ENCODE measurements at regions not wholly inside any gene's neighbourhood (a gene's known extent, or its start where the extent isn't known, plus 50 kb on each side); places are given as distances from the start of the nearest gene placed in this dataset.

DNA sequence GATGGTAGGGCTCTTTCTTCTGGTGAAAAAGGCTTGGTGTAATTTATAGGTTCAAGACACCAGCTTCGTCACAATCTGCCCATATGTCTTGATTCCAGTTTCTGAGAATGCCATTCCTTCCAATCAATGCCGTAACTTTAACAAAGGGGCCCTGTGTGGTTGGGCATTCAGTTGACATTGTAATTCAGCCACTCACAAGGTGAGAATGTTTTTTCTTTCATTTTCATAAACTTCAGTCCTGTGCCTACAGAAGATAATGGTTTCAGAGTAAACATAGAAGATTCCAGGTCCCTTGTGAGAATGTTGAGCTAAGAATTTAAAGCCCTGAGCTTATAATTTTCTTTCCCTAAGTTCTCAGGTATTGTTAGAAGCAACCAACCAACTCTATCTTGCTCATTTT is 67.3 kb upstream of the AASS start:
- POLR2A ChIA-PET: no interaction called here
- no peak overlapping the region for H3K4me3 ChIP-seq (ENCODE audit: low read depth, low read length)
- CTCF ChIA-PET: no interaction called here
- TF ChIP-seq, protein P1, sequence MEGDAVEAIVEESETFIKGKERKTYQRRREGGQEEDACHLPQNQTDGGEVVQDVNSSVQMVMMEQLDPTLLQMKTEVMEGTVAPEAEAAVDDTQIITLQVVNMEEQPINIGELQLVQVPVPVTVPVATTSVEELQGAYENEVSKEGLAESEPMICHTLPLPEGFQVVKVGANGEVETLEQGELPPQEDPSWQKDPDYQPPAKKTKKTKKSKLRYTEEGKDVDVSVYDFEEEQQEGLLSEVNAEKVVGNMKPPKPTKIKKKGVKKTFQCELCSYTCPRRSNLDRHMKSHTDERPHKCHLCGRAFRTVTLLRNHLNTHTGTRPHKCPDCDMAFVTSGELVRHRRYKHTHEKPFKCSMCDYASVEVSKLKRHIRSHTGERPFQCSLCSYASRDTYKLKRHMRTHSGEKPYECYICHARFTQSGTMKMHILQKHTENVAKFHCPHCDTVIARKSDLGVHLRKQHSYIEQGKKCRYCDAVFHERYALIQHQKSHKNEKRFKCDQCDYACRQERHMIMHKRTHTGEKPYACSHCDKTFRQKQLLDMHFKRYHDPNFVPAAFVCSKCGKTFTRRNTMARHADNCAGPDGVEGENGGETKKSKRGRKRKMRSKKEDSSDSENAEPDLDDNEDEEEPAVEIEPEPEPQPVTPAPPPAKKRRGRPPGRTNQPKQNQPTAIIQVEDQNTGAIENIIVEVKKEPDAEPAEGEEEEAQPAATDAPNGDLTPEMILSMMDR (IDR thresholded peaks at IDR 0.05; ENCODE audit: insufficient read depth, low read length, missing control alignments): no peak
- DNase-seq (ENCODE audit: low read depth, low spot score): no peak

DNA sequence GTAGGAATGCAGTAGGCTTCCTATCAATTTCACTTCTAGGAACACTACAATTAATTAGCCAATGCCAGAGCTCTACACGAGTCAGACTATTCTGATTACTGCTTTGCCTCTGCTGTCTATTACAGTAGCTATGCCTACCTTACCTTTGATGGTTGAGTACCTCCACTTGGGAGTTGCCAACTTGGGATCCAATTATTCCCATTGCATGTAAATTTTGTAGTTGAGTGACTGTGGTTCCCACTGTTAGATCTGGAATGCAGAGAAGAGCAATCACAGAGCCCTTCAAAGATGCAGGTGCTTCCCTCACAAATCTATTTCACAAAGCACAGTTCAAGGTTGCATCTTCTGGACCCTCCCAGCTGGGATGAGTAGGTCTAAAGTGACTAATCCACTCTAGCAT is 62.9 kb upstream of the AASS start:
- ChIA-PET POLR2A (no interaction called here), CTCF (no interaction called here)
- TF ChIP-seq, protein P1 (IDR thresholded peaks at IDR 0.05; ENCODE audit: insufficient read depth, low read length, missing control alignments): no peak
- H3K4me3 ChIP-seq (ENCODE audit: low read depth, low read length): no peak overlapping the region
- DNase-seq (ENCODE audit: low read depth, low spot score): no peak

DNA sequence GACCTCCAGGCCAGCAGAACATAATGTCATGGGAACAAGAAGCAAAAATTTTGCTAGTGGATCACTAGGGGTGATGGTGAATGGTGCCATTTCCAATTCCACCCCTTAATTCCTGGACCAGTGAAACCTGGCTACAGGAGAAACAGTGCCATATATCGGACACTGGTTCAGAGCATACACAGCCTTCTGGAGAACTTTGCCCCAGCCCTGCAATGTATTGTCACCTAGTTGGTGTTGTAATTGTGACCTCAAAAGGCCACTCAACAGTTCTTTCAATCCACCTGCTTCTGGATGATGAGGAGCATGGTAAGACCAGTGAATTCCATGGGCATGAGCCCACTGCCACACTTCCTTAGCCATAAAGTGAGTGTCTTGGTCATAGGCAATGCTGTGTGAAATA is 59.8 kb upstream of the AASS start:
- no peak for DNase-seq (ENCODE audit: low read depth, low spot score)
- TF ChIP-seq, protein P1 (IDR thresholded peaks at IDR 0.05; ENCODE audit: insufficient read depth, low read length, missing control alignments): no peak
- H3K4me3 ChIP-seq (ENCODE audit: low read depth, low read length): no peak overlapping the region
- CTCF ChIA-PET: no interaction called here
- POLR2A ChIA-PET: no interaction called here

DNA sequence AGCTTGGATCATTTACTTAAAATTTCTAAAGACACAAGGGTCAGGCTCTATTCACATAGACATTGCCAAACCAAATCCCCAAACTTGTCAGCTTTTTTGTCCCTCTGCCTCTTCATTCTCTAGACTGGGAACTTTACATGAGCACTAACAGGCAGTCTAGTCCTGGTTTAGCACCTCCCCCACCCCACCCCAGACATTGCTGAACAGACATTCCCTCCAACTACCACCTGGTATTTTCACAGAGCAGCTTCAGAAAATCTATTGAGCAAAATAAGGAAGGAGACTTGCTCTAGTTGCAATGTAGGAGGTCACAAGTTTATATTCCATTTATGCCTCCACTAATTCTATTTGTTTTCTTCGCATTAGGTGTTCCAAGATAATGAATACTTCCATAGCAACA is 56.8 kb upstream of the AASS start:
- no peak for DNase-seq (ENCODE audit: low read depth, low spot score)
- POLR2A ChIA-PET: no interaction called here
- TF ChIP-seq, protein P1 (IDR thresholded peaks at IDR 0.05; ENCODE audit: insufficient read depth, low read length, missing control alignments): no peak
- no peak overlapping the region for H3K4me3 ChIP-seq (ENCODE audit: low read depth, low read length)
- CTCF ChIA-PET: no interaction called here

DNA sequence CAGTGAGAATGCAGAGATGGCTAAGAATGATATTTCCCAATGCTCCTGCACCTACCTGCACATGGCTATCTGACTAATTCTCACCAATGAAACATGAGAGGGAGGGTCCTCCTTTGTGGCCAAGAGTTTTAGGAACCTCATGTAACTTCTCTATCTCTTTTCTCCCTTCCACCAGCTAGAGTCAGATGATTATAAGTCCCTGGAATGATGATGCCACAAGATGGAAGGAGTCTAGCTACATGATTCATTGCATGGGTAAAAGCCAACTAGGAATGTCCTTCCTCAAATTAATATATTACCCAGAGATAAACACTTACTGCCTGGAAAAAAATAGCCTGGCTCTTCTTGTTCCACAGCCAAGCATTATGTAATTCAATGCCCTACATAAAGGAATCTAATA is 55.1 kb upstream of the AASS start:
- ChIA-PET POLR2A (no interaction called here), CTCF (no interaction called here)
- no peak overlapping the region for H3K4me3 ChIP-seq (ENCODE audit: low read depth, low read length)
- no peak for DNase-seq (ENCODE audit: low read depth, low spot score)
- TF ChIP-seq, protein P1 (IDR thresholded peaks at IDR 0.05; ENCODE audit: insufficient read depth, low read length, missing control alignments): no peak

DNA sequence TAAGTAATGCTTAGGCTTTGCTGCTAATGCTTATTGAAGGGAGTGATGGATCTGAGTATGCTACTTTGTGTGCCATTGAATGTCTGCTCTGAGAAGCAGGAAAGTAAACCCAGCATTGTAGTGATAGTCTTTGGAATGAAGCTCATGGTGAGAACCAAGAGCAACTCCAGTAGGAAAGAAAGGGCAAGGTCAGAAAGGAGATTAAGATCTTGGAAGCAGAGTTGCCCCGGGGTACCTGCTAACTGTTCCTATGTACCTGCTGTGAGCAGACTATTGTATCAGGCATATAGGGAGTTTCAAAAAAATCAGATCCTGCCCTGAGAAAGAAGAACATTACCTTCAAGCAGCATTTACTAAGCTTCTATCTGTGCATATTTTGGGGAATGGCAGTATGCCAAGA is 54.5 kb upstream of the AASS start:
- POLR2A ChIA-PET: no interaction called here

More for the DNA sequence above, 54.5 kb upstream of the AASS start:
- no peak overlapping the region for H3K4me3 ChIP-seq (ENCODE audit: low read depth, low read length)
- CTCF ChIA-PET: no interaction called here
- DNase-seq (ENCODE audit: low read depth, low spot score): no peak
- TF ChIP-seq, protein P1 (IDR thresholded peaks at IDR 0.05; ENCODE audit: insufficient read depth, low read length, missing control alignments): no peak

Measured in AG04449 (cell line).